ENCODE measurements at regions not wholly inside any gene's neighbourhood (a gene's known extent, or its start where the extent isn't known, plus 50 kb on each side); places are given as distances from the start of the nearest gene placed in this dataset.

DNA sequence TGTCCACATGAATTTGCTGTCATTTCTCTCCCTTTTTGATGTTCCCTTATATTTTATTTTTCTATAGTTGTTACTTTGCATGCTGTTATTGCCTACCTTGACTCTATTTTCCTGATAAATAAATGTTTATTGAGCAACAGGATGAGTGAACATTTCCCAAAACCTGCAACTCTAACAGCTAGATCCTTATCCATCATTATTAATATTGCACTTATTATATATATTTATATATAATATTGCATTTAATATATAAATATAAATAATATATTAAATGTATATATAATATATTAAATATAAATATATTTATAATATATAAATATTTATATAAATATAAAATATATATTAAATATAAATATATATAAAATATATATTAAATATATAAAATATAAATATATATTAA is 436.1 kb upstream of the MMADHC start:
- TF ChIP-seq POLR2A (IDR thresholded peaks at IDR 0.05) (no peak), POLR2AphosphoS5 (IDR thresholded peaks at IDR 0.05) (no peak)
- TF ChIP-seq, protein P1, sequence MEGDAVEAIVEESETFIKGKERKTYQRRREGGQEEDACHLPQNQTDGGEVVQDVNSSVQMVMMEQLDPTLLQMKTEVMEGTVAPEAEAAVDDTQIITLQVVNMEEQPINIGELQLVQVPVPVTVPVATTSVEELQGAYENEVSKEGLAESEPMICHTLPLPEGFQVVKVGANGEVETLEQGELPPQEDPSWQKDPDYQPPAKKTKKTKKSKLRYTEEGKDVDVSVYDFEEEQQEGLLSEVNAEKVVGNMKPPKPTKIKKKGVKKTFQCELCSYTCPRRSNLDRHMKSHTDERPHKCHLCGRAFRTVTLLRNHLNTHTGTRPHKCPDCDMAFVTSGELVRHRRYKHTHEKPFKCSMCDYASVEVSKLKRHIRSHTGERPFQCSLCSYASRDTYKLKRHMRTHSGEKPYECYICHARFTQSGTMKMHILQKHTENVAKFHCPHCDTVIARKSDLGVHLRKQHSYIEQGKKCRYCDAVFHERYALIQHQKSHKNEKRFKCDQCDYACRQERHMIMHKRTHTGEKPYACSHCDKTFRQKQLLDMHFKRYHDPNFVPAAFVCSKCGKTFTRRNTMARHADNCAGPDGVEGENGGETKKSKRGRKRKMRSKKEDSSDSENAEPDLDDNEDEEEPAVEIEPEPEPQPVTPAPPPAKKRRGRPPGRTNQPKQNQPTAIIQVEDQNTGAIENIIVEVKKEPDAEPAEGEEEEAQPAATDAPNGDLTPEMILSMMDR (IDR thresholded peaks at IDR 0.05) = no peak

Data from stomach (tissue), 4 donors.